NCI-H128 (cell line): ENCODE measurements at regions not wholly inside any gene's neighbourhood (a gene's known extent, or its start where the extent isn't known, plus 50 kb on each side); places are given as distances from the start of the nearest gene placed in this dataset.
"Not testable (repeated sequence)": the region's sequence is repeated elsewhere in the genome, so short reads cannot be mapped to it uniquely, and the experiment has no call there.

ENCODE experiments used
- DNase-seq: peaks from one replicate; lab custom pipeline; 2025; ENCODE audit not compliant: unreplicated experiment; lab: John Stamatoyannopoulos, UW

- no peak for DNase-seq
Observed at GRCh38 chr1:80629304-80629837, 1171.4 kb upstream of the ADGRL2 start.

- DNase-seq: no peak
Observed at GRCh38 chr1:80624682-80625081, 1176.1 kb upstream of the ADGRL2 start.

GRCh38 chr1:80607064-80607463 is 1193.7 kb upstream of the ADGRL2 start:
- DNase-seq: no peak

GRCh38 chr1:80594013-80594412 is 1206.7 kb upstream of the ADGRL2 start:
- DNase-seq: no peak

- no peak for DNase-seq
Observed at GRCh38 chr1:80593197-80593596, 1207.5 kb upstream of the ADGRL2 start.

- no peak for DNase-seq
Observed at GRCh38 chr1:80582980-80583379, 1217.8 kb upstream of the ADGRL2 start.

- no peak for DNase-seq
Observed at GRCh38 chr1:80579055-80579454, 1221.7 kb upstream of the ADGRL2 start.

GRCh38 chr1:80566867-80567266 is 1233.9 kb upstream of the ADGRL2 start:
- no peak for DNase-seq

GRCh38 chr1:80566123-80566522 is 1234.6 kb upstream of the ADGRL2 start:
- no peak for DNase-seq

GRCh38 chr1:80565406-80565805 is 1235.3 kb upstream of the ADGRL2 start:
- no peak for DNase-seq

- DNase-seq: no peak
Observed at GRCh38 chr1:80542231-80542630, 1258.5 kb upstream of the ADGRL2 start.

- DNase-seq: no peak
Observed at GRCh38 chr1:80540596-80540995, 1260.1 kb upstream of the ADGRL2 start.

GRCh38 chr1:80540149-80540548 is 1260.6 kb upstream of the ADGRL2 start:
- no peak for DNase-seq

- not testable (repeated sequence) for DNase-seq
Observed at GRCh38 chr1:80539298-80539697, 1261.4 kb upstream of the ADGRL2 start.

- DNase-seq: no peak
Observed at GRCh38 chr1:80536461-80536860, 1264.3 kb upstream of the ADGRL2 start.

GRCh38 chr1:80535466-80535865 is 1265.3 kb upstream of the ADGRL2 start:
- no peak for DNase-seq

GRCh38 chr1:80534606-80535360 is 1266.0 kb upstream of the ADGRL2 start:
- DNase-seq: no peak

- no peak for DNase-seq
Observed at GRCh38 chr1:80533775-80534334, 1266.9 kb upstream of the ADGRL2 start.

GRCh38 chr1:80533093-80533492 is 1267.6 kb upstream of the ADGRL2 start:
- DNase-seq: no peak

- no peak for DNase-seq
Observed at GRCh38 chr1:80531182-80531581, 1269.6 kb upstream of the ADGRL2 start.

- DNase-seq: no peak
Observed at GRCh38 chr1:80529546-80529945, 1271.2 kb upstream of the ADGRL2 start.

- no peak for DNase-seq
Observed at GRCh38 chr1:80523861-80524260, 1276.9 kb upstream of the ADGRL2 start.

GRCh38 chr1:80523071-80523470 is 1277.7 kb upstream of the ADGRL2 start:
- not testable (repeated sequence) for DNase-seq
